Colonic mucosa (tissue), 4 donors: ENCODE measurements at regions not wholly inside any gene's neighbourhood (a gene's known extent, or its start where the extent isn't known, plus 50 kb on each side); places are given as distances from the start of the nearest gene placed in this dataset.
A peak's percentile ranks its signal among the peaks of the same experiment; 100 is the strongest.
"Not testable (repeated sequence)": the region's sequence is repeated elsewhere in the genome, so short reads cannot be mapped to it uniquely, and the experiment has no call there.

Source experiments
- DNase-seq: peaks from one replicate; pipeline ENCODE4 v3.0.0-alpha.2; 2020
- H3K27ac ChIP-seq: fragments of 200-600 bp; one replicate; pipeline ENCODE4 v1.8.0; 2021
- H3K27me3 ChIP-seq: fragments of 200-600 bp; one replicate; pipeline ENCODE4 v1.8.0; 2021
- H3K36me3 ChIP-seq: fragments of 200-600 bp; one replicate; pipeline ENCODE4 v1.8.0; 2021
- H3K4me1 ChIP-seq: fragments of 200-600 bp; one replicate; pipeline ENCODE4 v1.8.0; 2021; ENCODE audit warnings: mild to moderate bottlenecking
- H3K4me3 ChIP-seq: fragments of 200-600 bp; one replicate; pipeline ENCODE4 v1.8.0; 2021
- H3K9ac ChIP-seq, 2 donors: one replicate each; pipeline ENCODE4 v1.7.0; 2013; ENCODE audit warnings: control low read depth in 2 of 2, low read depth in 2 of 2, low read length in 2 of 2
- H3K9me3 ChIP-seq: fragments of 200-600 bp; one replicate; pipeline ENCODE4 v1.8.0; 2021
- intact Hi-C: fragments of 100-400 bp; cut with DNase I; formaldehyde crosslinking; loops from one replicate; pipeline ENCODE4 v1.14.1; 2022
- TF ChIP-seq, protein P1 (sequence below): fragments of 200-600 bp; IDR thresholded peaks from one replicate; pipeline ENCODE4 v1.8.0; 2022; ENCODE audit warnings: antibody characterized with exemption, mild to moderate bottlenecking
- donor health status: healthy.
- donor health status: DM: no; HTN: no; CAD: no.
- donor health status: DM: no; HTN: no; CAD: no.

DNA sequence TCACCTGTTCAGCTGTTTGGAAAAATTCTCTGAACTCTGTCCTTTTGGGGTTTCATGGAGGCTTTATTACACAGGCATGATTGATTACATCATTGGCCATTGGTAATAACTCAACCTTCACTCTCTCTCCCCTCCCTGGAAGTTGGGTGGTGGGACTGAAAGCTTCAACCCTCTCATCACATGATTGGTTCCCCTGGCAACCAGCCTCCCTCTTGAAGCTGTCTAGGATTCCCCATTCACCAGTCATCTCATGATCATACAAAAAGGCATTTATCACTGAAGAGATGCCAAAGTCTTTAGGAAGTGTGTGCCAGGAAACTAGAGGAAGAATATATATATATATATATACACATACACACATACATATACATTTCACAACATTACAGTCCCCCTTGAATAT lies 228.5 kb downstream of the ZNF326 start:
- Histone ChIP-seq H3K4me3 (no peak overlapping the region), H3K4me1 (no peaks in the 10 kb centered on the region), H3K9me3 (no peaks in the 10 kb centered on the region), H3K27me3 (no peaks in the 10 kb centered on the region), H3K36me3 (no peaks in the 10 kb centered on the region), H3K9ac (no peak overlapping the region), H3K27ac (no peak overlapping the region)
- intact Hi-C loops = no loop called here
- TF ChIP-seq, protein P1, sequence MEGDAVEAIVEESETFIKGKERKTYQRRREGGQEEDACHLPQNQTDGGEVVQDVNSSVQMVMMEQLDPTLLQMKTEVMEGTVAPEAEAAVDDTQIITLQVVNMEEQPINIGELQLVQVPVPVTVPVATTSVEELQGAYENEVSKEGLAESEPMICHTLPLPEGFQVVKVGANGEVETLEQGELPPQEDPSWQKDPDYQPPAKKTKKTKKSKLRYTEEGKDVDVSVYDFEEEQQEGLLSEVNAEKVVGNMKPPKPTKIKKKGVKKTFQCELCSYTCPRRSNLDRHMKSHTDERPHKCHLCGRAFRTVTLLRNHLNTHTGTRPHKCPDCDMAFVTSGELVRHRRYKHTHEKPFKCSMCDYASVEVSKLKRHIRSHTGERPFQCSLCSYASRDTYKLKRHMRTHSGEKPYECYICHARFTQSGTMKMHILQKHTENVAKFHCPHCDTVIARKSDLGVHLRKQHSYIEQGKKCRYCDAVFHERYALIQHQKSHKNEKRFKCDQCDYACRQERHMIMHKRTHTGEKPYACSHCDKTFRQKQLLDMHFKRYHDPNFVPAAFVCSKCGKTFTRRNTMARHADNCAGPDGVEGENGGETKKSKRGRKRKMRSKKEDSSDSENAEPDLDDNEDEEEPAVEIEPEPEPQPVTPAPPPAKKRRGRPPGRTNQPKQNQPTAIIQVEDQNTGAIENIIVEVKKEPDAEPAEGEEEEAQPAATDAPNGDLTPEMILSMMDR = no peak
- no peak for DNase-seq

DNA sequence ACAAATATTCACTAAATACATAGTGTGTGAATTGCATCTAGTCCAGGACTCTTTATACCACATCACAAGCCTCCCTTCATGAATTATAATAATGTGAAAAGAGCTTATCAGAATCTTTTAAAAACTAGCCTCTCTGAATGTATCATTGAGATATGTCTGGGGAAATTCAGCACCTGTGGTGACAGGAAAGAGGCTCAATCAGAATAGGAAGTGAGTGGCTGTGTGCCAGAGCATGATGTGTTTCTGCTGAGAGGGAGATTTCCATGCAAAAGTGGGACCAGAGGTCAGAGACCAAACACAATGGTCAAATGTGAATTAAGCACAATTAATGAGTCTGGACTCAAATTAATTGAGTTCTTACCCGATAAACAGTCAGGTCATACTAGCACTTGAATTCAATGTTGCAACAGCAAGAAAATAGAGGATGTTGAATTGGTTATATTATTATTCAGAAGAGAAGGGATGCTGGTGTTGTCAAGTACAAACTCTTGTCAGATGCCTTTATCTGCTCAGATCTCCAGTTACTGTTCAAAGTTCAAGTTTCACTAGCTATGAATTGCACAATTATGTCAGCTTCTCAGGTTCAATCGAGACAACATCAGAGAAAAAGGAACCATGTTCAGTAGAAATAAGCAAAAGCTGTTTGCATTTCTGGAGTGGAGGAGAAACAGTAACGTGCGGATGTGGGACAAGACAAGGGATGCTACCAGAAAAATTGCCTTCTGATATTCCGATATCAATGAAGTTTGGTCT lies 226.2 kb downstream of the ZNF326 start:
- no peak for DNase-seq
- no peaks in the 10 kb centered on the region for H3K36me3 ChIP-seq
- H3K9ac ChIP-seq = peak overlapping the region in 1 of 2 donors; percentile 12
- H3K9me3 ChIP-seq = no peaks in the 10 kb centered on the region
- H3K4me1 ChIP-seq = no peaks in the 10 kb centered on the region
- H3K27me3 ChIP-seq = no peaks in the 10 kb centered on the region
- H3K27ac ChIP-seq = peak overlapping the region; percentile 53
- TF ChIP-seq, protein P1 = no peak
- intact Hi-C loops = no loop called here
- no peak overlapping the region for H3K4me3 ChIP-seq

DNA sequence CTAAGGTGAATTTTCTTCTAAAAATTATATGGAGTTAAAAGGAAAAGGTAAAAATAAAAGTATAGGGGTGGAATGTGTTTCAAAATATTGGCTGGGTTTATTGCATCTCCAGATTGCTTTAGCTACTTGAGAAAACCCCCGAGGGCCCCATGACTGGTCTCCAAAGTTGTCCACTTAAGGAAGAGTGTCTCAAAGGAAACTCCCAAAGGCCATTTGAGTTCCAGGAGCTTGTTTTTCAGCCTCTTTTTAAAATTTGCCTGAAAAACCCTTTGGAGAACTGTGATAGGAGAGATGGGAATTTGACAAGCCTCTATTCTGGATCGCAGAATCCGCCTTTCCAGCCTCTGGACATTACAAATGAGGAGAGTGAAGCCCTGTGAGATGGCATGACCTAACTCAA lies 225.6 kb downstream of the ZNF326 start:
- Histone ChIP-seq H3K27me3 (no peaks in the 10 kb centered on the region), H3K9me3 (no peaks in the 10 kb centered on the region), H3K36me3 (no peaks in the 10 kb centered on the region), H3K27ac (peak overlapping the region; percentile 53), H3K9ac (peak overlapping the region in 1 of 2 donors; percentile 12), H3K4me3 (no peak overlapping the region), H3K4me1 (no peaks in the 10 kb centered on the region)
- TF ChIP-seq, protein P1 = no peak
- no peak for DNase-seq
- intact Hi-C loops = no loop called here

DNA sequence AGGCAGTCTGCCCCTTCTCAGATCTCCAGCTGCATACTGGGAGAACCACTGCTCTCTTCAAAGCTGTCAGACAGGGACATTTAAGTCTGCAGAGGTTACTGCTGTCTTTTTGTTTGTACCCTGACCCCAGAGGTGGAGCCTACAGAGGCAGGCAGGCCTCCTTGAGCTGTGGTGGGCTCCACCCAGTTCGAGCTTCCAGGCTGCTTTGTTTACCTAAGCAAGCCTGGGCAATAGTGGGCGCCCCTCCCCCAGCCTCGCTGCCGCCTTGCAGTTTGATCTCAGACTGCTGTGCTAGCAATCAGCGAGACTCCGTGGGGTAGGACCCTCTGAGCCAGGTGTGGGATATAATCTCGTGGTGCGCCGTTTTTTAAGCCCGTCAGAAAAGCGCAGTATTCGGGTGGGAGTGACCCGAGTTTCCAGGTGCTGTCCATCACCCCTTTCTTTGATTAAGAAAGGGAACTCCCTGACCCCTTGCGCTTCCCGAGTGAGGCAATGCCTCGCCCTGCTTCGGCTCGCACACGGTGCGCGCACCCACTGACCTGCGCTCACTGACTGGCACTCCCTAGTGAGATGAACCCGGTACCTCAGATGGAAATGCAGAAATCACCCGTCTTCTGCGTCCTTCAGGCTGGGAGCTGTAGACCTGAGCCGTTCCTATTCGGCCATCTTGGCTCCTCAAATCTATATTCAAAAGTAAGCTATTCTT lies 224.4 kb downstream of the ZNF326 start:
- H3K27me3 ChIP-seq, H3K9me3 ChIP-seq, H3K36me3 ChIP-seq, H3K4me1 ChIP-seq, intact Hi-C loops: not testable (repeated sequence)
- Histone ChIP-seq H3K4me3 (peak overlapping the region; percentile 11), H3K9ac (peak overlapping the region in 1 of 2 donors; percentile 12), H3K27ac (peak overlapping the region; percentile 53)
- DNase-seq = peak; percentile 70

DNA sequence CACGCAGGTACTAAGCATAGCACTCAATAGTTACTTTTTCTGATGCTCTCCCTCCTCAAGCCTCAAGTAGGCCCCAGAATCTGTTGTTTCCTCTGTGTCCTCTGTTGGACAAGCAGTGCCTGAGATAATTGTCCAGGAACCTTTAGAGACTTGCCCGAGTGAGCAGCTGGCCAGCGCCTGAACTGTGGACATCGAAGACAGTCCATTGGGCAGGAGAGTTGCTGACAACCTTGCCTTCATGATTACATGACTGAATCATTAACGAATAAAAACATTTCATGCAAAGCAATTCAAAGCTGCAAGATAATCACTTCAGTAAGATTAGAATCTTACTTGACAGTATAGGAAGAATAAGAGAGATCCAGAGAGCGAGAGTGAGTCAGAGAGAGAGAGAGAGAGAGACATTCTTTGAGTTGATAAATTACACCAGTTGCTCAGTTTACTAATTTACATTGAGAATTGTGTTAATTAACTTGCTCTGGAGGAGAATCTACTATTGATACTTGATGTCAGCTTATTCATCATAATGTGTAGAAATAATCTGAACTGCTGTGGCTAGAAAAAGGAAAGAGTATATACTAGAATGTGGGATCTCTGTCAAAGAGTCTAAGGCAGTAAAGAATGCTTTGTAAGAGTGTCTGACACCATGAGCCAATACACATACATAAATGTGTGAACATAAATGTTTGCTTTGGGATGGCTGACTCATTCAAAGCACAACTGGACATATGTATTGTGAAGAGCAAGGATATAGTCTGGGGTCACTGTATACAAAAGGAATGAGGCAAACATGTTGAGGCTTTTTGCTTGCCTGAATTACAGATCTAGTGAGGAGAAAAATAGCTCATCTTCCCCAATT lies 216.0 kb downstream of the ZNF326 start:
- intact Hi-C loops = no loop called here
- TF ChIP-seq, protein P1 = no peak

More for the DNA sequence above, 216.0 kb downstream of the ZNF326 start:
- Histone ChIP-seq H3K4me3 (no peak overlapping the region), H3K27ac (no peak overlapping the region), H3K36me3 (no peaks in the 10 kb centered on the region), H3K9me3 (no peaks in the 10 kb centered on the region), H3K27me3 (no peaks in the 10 kb centered on the region), H3K9ac (no peak overlapping the region), H3K4me1 (no peaks in the 10 kb centered on the region)
- DNase-seq = no peak
